HepG2 (cell line): ENCODE measurements at regions not wholly inside any gene's neighbourhood (a gene's known extent, or its start where the extent isn't known, plus 50 kb on each side); places are given as distances from the start of the nearest gene placed in this dataset.

Source experiments
- ATAC-seq: fragments of 200-7000 bp; cut with Tn5 transposase; 3 replicates; pipeline ENCODE4 v1.9.1; 2020; ENCODE audit warnings: mild to moderate bottlenecking, moderate library complexity
- BruUV-seq: library from RNA; stranded (reverse); fragments of 400-500 nt; replicated peaks from 2 replicates; lab custom pipeline; 2021; lab: Mats Ljungman, UMichigan
- CTCF ChIA-PET: fragments of 300-600 bp; formaldehyde crosslinking; extraction: SDS; loops from one replicate; lab custom pipeline; 2021; ENCODE audit warnings: low total read pairs, inconsistent platforms, low intra/inter-chr PET ratio; lab: Yijun Ruan, JAX
- POLR2A ChIA-PET: fragments of 350-600 bp; sonication (Branson Sonifier 250); formaldehyde crosslinking; loops from one replicate; lab custom pipeline; 2020; ENCODE audit warnings: antibody characterized with exemption, inconsistent platforms; lab: Yijun Ruan, JAX
- DNase-seq: peaks from one replicate; pipeline ENCODE4 v3.0.0-alpha.2; 2015; ENCODE audit warnings: low spot score
- FAIRE-seq: peaks from 3 replicates; lab custom pipeline; 2011; peaks lifted over from hg19 to GRCh38; lab: Jason Lieb, UNC
- H2AFZ ChIP-seq: one replicate; pipeline ENCODE4 v1.6.1; 2011; ENCODE audit warnings: low read length, inconsistent platforms
- H3K27ac ChIP-seq: fragments of 300-600 bp; 3 replicates; pipeline ENCODE4 v1.8.0; 2011; ENCODE audit warnings: mixed run types, mild to moderate bottlenecking, mixed read lengths, low read length, inconsistent platforms; ENCODE audit not compliant: insufficient read depth; ENCODE audit errors: extremely low read length
- H3K27me3 ChIP-seq, 2 experiments: fragments of 200-600 bp in 1 of 2; 2 replicates in 1 of 2; 3 replicates in 1 of 2; pipeline versions ENCODE4 v1.6.0 to v1.8.0; 2011; ENCODE audit warnings: low read length in 2 of 2, mild to moderate bottlenecking in 2 of 2, moderate library complexity in 2 of 2, inconsistent platforms in 1 of 2; ENCODE audit not compliant: insufficient read depth in 2 of 2, control insufficient read depth in 1 of 2
- H3K36me3 ChIP-seq, 2 experiments: fragments of 200-600 bp in 1 of 2; replicated peaks in 1 of 2; 2 replicates in 1 of 2; 3 replicates in 1 of 2; pipeline versions ENCODE4 v1.5.1 to v1.8.0; 2011; ENCODE audit warnings: low read length in 2 of 2, inconsistent platforms in 1 of 2; ENCODE audit not compliant: insufficient read depth in 2 of 2, control insufficient read depth in 1 of 2
- H3K4me1 ChIP-seq: 2 replicates; pipeline ENCODE4 v1.5.1; 2012; ENCODE audit warnings: low read length, inconsistent platforms; ENCODE audit not compliant: insufficient read depth
- H3K4me2 ChIP-seq: 2 replicates; pipeline ENCODE4 v1.6.0; 2011; ENCODE audit warnings: low read depth, low read length, inconsistent platforms
- H3K4me3 ChIP-seq, 3 experiments: fragments of 200-600 bp in 1 of 3; sonication (generic), shearing (Covaris generic) in 1 of 3; replicated peaks in 1 of 3; 2 replicates each; pipeline ENCODE4 v1.5.1; 2011 to 2016; ENCODE audit warnings: low read length in 3 of 3, inconsistent platforms in 2 of 3, low read depth in 2 of 3, mild to moderate bottlenecking in 2 of 3, control low read depth in 1 of 3, mixed read lengths in 1 of 3; ENCODE audit not compliant: insufficient read depth in 1 of 3
- H3K79me2 ChIP-seq: one replicate; pipeline ENCODE4 v1.6.1; 2011; ENCODE audit warnings: low read length, inconsistent platforms; ENCODE audit not compliant: insufficient read depth
- H3K9ac ChIP-seq: 2 replicates; pipeline ENCODE4 v1.6.0; 2011; ENCODE audit warnings: mild to moderate bottlenecking, low read depth, low read length, inconsistent platforms; ENCODE audit not compliant: insufficient read depth
- H3K9me3 ChIP-seq: 2 replicates; pipeline ENCODE4 v1.5.1; 2012; ENCODE audit warnings: mild to moderate bottlenecking, low read length
- H4K20me1 ChIP-seq: 2 replicates; pipeline ENCODE4 v1.6.0; 2011; ENCODE audit warnings: inconsistent platforms, mild to moderate bottlenecking, low read length, moderate library complexity; ENCODE audit not compliant: insufficient read depth
- FIP1L1 ChIP-seq: fragments of 200-400 bp; formaldehyde crosslinking; IDR thresholded peaks from 2 replicates; pipeline ENCODE4 v1.6.1; 2018; ENCODE audit warnings: low read depth, mild to moderate bottlenecking, low read length, moderate library complexity, borderline replicate concordance; ENCODE audit not compliant: insufficient read depth
- NR3C1 ChIP-seq: sonication (generic); formaldehyde crosslinking; IDR thresholded peaks from 2 replicates; pipeline ENCODE4 v1.4.0; 2020; ENCODE audit warnings: missing genetic modification reagents
- STAG1 ChIP-seq: sonication (generic); formaldehyde crosslinking; IDR thresholded peaks from 2 replicates; pipeline ENCODE4 v1.4.0; 2020; ENCODE audit warnings: missing genetic modification reagents
- ZFP82 ChIP-seq: sonication (generic); formaldehyde crosslinking; IDR thresholded peaks from 2 replicates; pipeline ENCODE4 v1.5.1; 2020; ENCODE audit warnings: mild to moderate bottlenecking, missing genetic modification reagents, borderline replicate concordance
- ZHX2 ChIP-seq, 2 experiments: sonication (generic) in 1 of 2; formaldehyde crosslinking in 1 of 2; IDR thresholded peaks; 2 replicates each; pipeline versions ENCODE4 v1.6.1 to v1.9.0; 2014 to 2022; ENCODE audit warnings: antibody characterized with exemption in 1 of 2, borderline replicate concordance in 1 of 2, inconsistent platforms in 1 of 2, low read depth in 1 of 2, missing genetic modification reagents in 1 of 2
- ZNF34 ChIP-seq: sonication (generic); formaldehyde crosslinking; IDR thresholded peaks from 2 replicates; pipeline ENCODE4 v1.4.0; 2020; ENCODE audit warnings: mild to moderate bottlenecking, missing genetic modification reagents, borderline replicate concordance
- ZNF577 ChIP-seq: sonication (generic); formaldehyde crosslinking; IDR thresholded peaks from 2 replicates; pipeline ENCODE4 v1.4.0; 2020; ENCODE audit warnings: mild to moderate bottlenecking, low read depth, missing genetic modification reagents, borderline replicate concordance
- ZNF660 ChIP-seq: sonication (generic); formaldehyde crosslinking; IDR thresholded peaks from 2 replicates; pipeline ENCODE4 v1.5.1; 2020; ENCODE audit warnings: mild to moderate bottlenecking, low read depth, missing genetic modification reagents, borderline replicate concordance
- WGBS: methylation state at CpG from one replicate; pipeline ENCODE4 v1.1.6; 2017; ENCODE audit warnings: low lambda C conversion rate; 5-methylcytosine and 5-hydroxymethylcytosine counted together
- in situ Hi-C: cut with HindIII; loops from 2 replicates; pipeline ENCODE4 v1.10.0; 2017; ENCODE audit warnings: low pct_unique_long_range_greater_than_20kb; ENCODE audit not compliant: extremely low pct_ligation_motif_present
- intact Hi-C: fragments of 100-400 bp; cut with micrococcal nuclease; formaldehyde crosslinking; loops from one replicate; pipeline ENCODE4 v1.10.0; 2022; ENCODE audit not compliant: unreplicated experiment
- TF ChIP-seq, protein P1 (sequence below): sonication (generic); formaldehyde crosslinking; IDR thresholded peaks from 2 replicates; pipeline ENCODE4 v1.5.0; 2020; ENCODE audit warnings: mild to moderate bottlenecking, missing genetic modification reagents, borderline replicate concordance

DNA sequence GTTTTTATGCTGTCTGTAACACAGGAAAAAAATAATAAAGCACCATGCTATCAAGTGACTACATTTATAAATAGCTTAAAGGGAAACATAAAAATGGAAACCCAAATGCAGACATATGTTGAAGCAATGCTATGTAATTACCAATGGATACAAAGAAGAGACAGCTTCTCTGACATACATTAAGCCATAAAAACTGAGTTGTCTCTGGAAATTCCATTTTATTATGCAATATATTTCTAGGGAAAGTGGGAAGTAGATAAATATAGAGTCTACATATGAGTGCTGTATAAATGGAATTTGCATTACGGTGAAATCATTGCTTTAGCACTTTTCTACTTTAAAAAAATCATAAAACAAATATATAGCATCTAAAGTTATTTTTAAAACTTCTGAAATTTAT is 135.2 kb upstream of the COL11A1 start:
- Histone ChIP-seq H3K9me3 (no peaks in the 10 kb centered on the region), H3K4me2 (no peak overlapping the region), H3K9ac (no peak overlapping the region), H3K79me2 (no peaks in the 10 kb centered on the region), H3K27ac (no peak overlapping the region), H3K27me3 (no peaks in the 10 kb centered on the region), H2AFZ (no peak overlapping the region), H3K4me1 (no peaks in the 10 kb centered on the region), H3K36me3 (no peaks in the 10 kb centered on the region), H3K4me3 (no peak overlapping the region), H4K20me1 (no peaks in the 10 kb centered on the region)
- CTCF ChIA-PET, result no interaction called here
- ATAC-seq (no peak), FAIRE-seq (no peak), DNase-seq (no peak)
- POLR2A ChIA-PET, result no interaction called here
- no TSS peak for BruUV-seq
- in situ Hi-C loops, result no loop called here
- intact Hi-C loops, result no loop called here
- TF ChIP-seq ZNF34 (CRISPR knock-in tag) (no peak), ZHX2 (IDR thresholded peaks at IDR 0.05; ENCODE audit: low read depth) (no peak), ZHX2 (CRISPR knock-in tag; IDR thresholded peaks at IDR 0.05; ENCODE audit: borderline replicate concordance) (no peak), ZNF660 (no peak), FIP1L1 (no peak), ZFP82 (CRISPR knock-in tag) (no peak), NR3C1 (CRISPR knock-in tag) (no peak), STAG1 (CRISPR knock-in tag) (no peak), ZNF577 (CRISPR knock-in tag) (no peak)
- TF ChIP-seq, protein P1, sequence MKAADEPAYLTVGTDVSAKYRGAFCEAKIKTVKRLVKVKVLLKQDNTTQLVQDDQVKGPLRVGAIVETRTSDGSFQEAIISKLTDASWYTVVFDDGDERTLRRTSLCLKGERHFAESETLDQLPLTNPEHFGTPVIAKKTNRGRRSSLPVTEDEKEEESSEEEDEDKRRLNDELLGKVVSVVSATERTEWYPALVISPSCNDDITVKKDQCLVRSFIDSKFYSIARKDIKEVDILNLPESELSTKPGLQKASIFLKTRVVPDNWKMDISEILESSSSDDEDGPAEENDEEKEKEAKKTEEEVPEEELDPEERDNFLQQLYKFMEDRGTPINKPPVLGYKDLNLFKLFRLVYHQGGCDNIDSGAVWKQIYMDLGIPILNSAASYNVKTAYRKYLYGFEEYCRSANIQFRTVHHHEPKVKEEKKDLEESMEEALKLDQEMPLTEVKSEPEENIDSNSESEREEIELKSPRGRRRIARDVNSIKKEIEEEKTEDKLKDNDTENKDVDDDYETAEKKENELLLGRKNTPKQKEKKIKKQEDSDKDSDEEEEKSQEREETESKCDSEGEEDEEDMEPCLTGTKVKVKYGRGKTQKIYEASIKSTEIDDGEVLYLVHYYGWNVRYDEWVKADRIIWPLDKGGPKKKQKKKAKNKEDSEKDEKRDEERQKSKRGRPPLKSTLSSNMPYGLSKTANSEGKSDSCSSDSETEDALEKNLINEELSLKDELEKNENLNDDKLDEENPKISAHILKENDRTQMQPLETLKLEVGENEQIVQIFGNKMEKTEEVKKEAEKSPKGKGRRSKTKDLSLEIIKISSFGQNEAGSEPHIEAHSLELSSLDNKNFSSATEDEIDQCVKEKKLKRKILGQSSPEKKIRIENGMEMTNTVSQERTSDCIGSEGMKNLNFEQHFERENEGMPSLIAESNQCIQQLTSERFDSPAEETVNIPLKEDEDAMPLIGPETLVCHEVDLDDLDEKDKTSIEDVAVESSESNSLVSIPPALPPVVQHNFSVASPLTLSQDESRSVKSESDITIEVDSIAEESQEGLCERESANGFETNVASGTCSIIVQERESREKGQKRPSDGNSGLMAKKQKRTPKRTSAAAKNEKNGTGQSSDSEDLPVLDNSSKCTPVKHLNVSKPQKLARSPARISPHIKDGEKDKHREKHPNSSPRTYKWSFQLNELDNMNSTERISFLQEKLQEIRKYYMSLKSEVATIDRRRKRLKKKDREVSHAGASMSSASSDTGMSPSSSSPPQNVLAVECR (CRISPR knock-in tag), result no peak
- 0% methylated on average over 1 of the region's 1 CpG for WGBS
